A673 (cell line): ENCODE measurements at regions not wholly inside any gene's neighbourhood (a gene's known extent, or its start where the extent isn't known, plus 50 kb on each side); places are given as distances from the start of the nearest gene placed in this dataset.

Experiments
- BruUV-seq: library from RNA; stranded (reverse); fragments of 400-500 nt; replicated peaks from 2 replicates; lab custom pipeline; 2021; lab: Mats Ljungman, UMichigan
- CTCF ChIA-PET: fragments of 300-600 bp; sonication (Branson Sonifier 250); formaldehyde crosslinking; loops from one replicate; lab custom pipeline; 2022; ENCODE audit warnings: antibody characterized with exemption; lab: Charles Lee
- POLR2A ChIA-PET: fragments of 300-600 bp; sonication (Branson Sonifier 250); formaldehyde crosslinking; loops from one replicate; lab custom pipeline; 2022; ENCODE audit warnings: antibody characterized with exemption; ENCODE audit not compliant: low non-redundant PET; lab: Charles Lee
- DNase-seq: peaks from one replicate; pipeline ENCODE4 v3.0.0-alpha.2; 2015; ENCODE audit warnings: low spot score
- H3K27ac ChIP-seq: fragments of 200-600 bp; sonication (generic); 2 replicates; pipeline ENCODE4 v1.5.1; 2016; ENCODE audit warnings: mixed run types, low read depth, mild to moderate bottlenecking, mixed read lengths, antibody characterized with exemption, low read length; ENCODE audit not compliant: poor library complexity, severe bottlenecking
- H3K27me3 ChIP-seq: fragments of 200-600 bp; sonication (generic); replicated peaks from 2 replicates; pipeline ENCODE4 v1.6.1; 2017; ENCODE audit warnings: mixed run types, low read depth, mild to moderate bottlenecking, mixed read lengths, antibody characterized with exemption, low read length; ENCODE audit not compliant: insufficient read depth, poor library complexity
- H3K36me3 ChIP-seq: fragments of 200-600 bp; sonication (generic); 2 replicates; pipeline ENCODE4 v1.6.1; 2016; ENCODE audit warnings: mixed run types, mild to moderate bottlenecking, mixed read lengths, antibody characterized with exemption, low read length; ENCODE audit not compliant: insufficient read depth, poor library complexity, severe bottlenecking
- H3K4me1 ChIP-seq: fragments of 200-600 bp; sonication (generic); 2 replicates; pipeline ENCODE4 v1.6.1; 2017; ENCODE audit warnings: mixed run types, mild to moderate bottlenecking, mixed read lengths, antibody characterized with exemption, low read length; ENCODE audit not compliant: insufficient read depth, poor library complexity, severe bottlenecking
- H3K4me3 ChIP-seq: fragments of 200-600 bp; sonication (generic); 2 replicates; pipeline ENCODE4 v1.5.1; 2016; ENCODE audit warnings: low read depth, mixed run types, mild to moderate bottlenecking, mixed read lengths, low read length; ENCODE audit not compliant: poor library complexity, severe bottlenecking
- H3K9me3 ChIP-seq: fragments of 200-600 bp; sonication (generic); 2 replicates; pipeline ENCODE4 v1.6.1; 2016; ENCODE audit warnings: mixed run types, low read depth, mild to moderate bottlenecking, mixed read lengths, antibody characterized with exemption, low read length; ENCODE audit not compliant: poor library complexity, severe bottlenecking
- CTCF ChIP-seq: fragments of 300-800, 200-600 bp; sonication (generic); conservative IDR thresholded peaks from 2 replicates; pipeline ENCODE4 v1.5.1; 2017; ENCODE audit warnings: low read depth, mild to moderate bottlenecking, antibody characterized with exemption, low read length, moderate library complexity, mixed read lengths
- EZH2 ChIP-seq: fragments of 200-600 bp; sonication (generic); IDR thresholded peaks from 2 replicates; pipeline ENCODE4 v1.6.1; 2017; ENCODE audit warnings: borderline replicate concordance, low read depth, mild to moderate bottlenecking, mixed read lengths, antibody characterized with exemption, low read length; ENCODE audit not compliant: poor library complexity, severe bottlenecking
- intact Hi-C: fragments of 100-400 bp; cut with micrococcal nuclease; formaldehyde crosslinking; loops from one replicate; pipeline ENCODE4 v1.10.0; 2022; ENCODE audit not compliant: unreplicated experiment

- no TSS peak for BruUV-seq
- H3K4me1 ChIP-seq, result no peaks in the 10 kb centered on the region
- intact Hi-C loops, result no loop called here
- H3K36me3 ChIP-seq, result no peaks in the 10 kb centered on the region
- no peaks in the 10 kb centered on the region for H3K27me3 ChIP-seq
- ChIA-PET CTCF (no interaction called here), POLR2A (no interaction called here)
- DNase-seq, result no peak
- no peak overlapping the region for H3K4me3 ChIP-seq
- H3K27ac ChIP-seq, result no peak overlapping the region
- TF ChIP-seq EZH2, result no peak
- no peaks in the 10 kb centered on the region for H3K9me3 ChIP-seq
Measured at GRCh38 chr5:172548981-172549687, 91.9 kb upstream of the NEURL1B start.

- H3K27me3 ChIP-seq, result no peaks in the 10 kb centered on the region
- ChIA-PET CTCF (no interaction called here), POLR2A (no interaction called here)
- TF ChIP-seq EZH2, result no peak
- no peak for TF ChIP-seq CTCF
- H3K4me3 ChIP-seq, result no peak overlapping the region
- H3K4me1 ChIP-seq, result no peaks in the 10 kb centered on the region
- no TSS peak for BruUV-seq
- H3K36me3 ChIP-seq, result no peaks in the 10 kb centered on the region
- intact Hi-C loops, result no loop called here
- H3K9me3 ChIP-seq, result no peaks in the 10 kb centered on the region
- H3K27ac ChIP-seq, result no peak overlapping the region
- no peak for DNase-seq
Measured at GRCh38 chr5:172548311-172548731, 92.7 kb upstream of the NEURL1B start.

- no peak overlapping the region for H3K4me3 ChIP-seq
- no peak for DNase-seq
- CTCF ChIA-PET, result no interaction called here
- no peaks in the 10 kb centered on the region for H3K36me3 ChIP-seq
- intact Hi-C loops, result no loop called here
- BruUV-seq, result no TSS peak
- H3K27me3 ChIP-seq, result no peaks in the 10 kb centered on the region
- H3K4me1 ChIP-seq, result no peaks in the 10 kb centered on the region
- TF ChIP-seq EZH2 (no peak), CTCF (no peak)
- no peak overlapping the region for H3K27ac ChIP-seq
- H3K9me3 ChIP-seq, result no peaks in the 10 kb centered on the region
- POLR2A ChIA-PET, result no interaction called here
Measured at GRCh38 chr5:172546196-172546595, 91.9 kb upstream of the SH3PXD2B start.

GRCh38 chr5:172545291-172545801 is 91.0 kb upstream of the SH3PXD2B start:
- Histone ChIP-seq H3K27ac (no peak overlapping the region), H3K4me1 (no peaks in the 10 kb centered on the region), H3K36me3 (no peaks in the 10 kb centered on the region), H3K9me3 (no peaks in the 10 kb centered on the region), H3K4me3 (no peak overlapping the region), H3K27me3 (no peaks in the 10 kb centered on the region)
- TF ChIP-seq EZH2 (no peak), CTCF (no peak)
- CTCF ChIA-PET, result no interaction called here
- DNase-seq, result no peak
- no TSS peak for BruUV-seq
- intact Hi-C loops, result no loop called here
- POLR2A ChIA-PET, result no interaction called here
